HG03575 (cell line): ENCODE measurements at regions not wholly inside any gene's neighbourhood (a gene's known extent, or its start where the extent isn't known, plus 50 kb on each side); places are given as distances from the start of the nearest gene placed in this dataset.
"Not testable (repeated sequence)": the region's sequence is repeated elsewhere in the genome, so short reads cannot be mapped to it uniquely, and the experiment has no call there.

Source experiments
- ATAC-seq: cut with Tn5 transposase; IDR thresholded peaks from one replicate; pipeline ENCODE4 v1.9.1; 2021; ENCODE audit not compliant: unreplicated experiment, insufficient number of reproducible peaks, low FRiP score; ENCODE audit errors: extremely low read depth

GRCh38 chr6:86756640-86757229, 180.6 kb upstream of the HTR1E start:
- ATAC-seq: no peak

DNA sequence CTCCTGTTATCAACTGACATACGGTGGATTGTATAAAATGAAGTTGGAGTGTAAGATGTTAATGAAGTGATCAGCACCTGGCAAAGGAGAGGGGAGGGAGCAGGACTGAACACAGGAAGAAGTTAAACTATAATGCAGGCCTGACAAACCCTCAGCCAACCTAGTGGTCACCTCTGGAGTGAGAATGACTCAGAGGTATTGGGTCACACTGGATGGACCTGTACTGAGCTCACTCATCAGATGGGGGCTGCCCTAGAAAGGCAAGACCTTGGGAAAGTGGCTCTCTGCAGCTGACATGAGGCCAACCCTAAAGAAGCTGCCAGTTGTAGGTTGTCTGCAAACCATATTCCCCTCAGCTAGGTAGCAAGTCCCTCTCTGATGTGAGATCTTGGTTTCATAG, 193.3 kb upstream of the HTR1E start:
- no peak for ATAC-seq

DNA sequence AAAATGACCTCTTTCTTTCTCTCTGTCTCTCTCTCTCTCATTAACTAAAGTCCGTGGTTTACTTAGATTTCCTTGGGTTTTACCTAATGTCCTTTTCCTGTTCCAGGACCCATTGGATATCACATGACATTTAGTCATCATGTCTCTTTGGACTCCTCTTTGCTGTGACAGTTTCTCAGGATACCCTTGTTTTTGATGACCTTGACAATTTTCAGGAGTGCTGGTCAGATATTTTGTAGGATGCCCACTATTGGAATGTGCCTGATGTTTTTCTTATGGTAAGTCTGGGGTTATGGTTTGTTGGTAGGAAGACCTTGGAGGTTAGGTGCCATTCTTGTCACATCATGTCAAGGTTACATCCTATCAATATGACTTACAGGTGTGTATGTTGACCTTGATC, 199.2 kb upstream of the HTR1E start:
- ATAC-seq: no peak

GRCh38 chr6:86731631-86732030, 205.7 kb upstream of the HTR1E start:
- ATAC-seq: not testable (repeated sequence)

DNA sequence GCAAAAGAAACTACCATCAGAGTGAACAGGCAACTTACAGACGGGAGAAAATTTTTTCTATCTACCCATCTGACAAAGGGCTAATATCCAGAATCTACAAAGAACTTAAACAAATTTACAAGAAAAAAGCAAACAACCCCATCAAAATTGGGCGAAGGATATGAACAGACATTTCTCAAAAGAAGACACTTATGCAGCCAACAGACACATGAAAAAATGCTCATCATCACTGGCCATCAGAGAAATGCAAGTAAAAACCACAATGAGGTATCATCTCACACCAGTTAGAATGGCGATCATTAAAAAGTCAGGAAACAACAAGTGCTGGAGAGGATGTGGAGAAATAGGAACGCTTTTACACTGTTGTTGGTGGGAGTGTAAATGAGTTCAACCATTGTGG, 206.6 kb upstream of the HTR1E start:
- ATAC-seq: not testable (repeated sequence)

GRCh38 chr6:86730216-86730615, 207.1 kb upstream of the HTR1E start:
- ATAC-seq: no peak

GRCh38 chr6:86728976-86729375, 208.4 kb upstream of the HTR1E start:
- no peak for ATAC-seq

- no peak for ATAC-seq
These were observed 212.6 kb upstream of the HTR1E start for GRCh38 chr6:86724695-86725094.

DNA sequence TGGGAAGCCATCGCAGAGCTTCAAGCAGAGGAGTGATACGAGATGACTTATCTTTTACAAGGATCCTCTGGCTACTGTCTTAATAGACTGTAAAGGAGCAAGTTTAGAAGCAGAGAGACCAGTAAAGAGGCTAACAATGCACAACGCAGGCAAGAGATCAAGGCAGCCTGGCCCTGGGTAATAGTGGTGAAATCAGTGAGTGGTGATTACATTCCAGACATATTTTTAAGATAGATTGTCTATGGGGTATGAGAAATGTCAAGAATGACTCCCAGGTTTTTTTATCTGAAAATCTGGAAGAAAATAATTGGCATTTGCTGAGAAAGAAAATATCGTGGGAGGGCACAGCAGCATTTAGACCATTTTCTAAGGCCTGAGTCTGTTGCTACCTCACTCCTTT, 213.6 kb upstream of the HTR1E start:
- no peak for ATAC-seq

DNA sequence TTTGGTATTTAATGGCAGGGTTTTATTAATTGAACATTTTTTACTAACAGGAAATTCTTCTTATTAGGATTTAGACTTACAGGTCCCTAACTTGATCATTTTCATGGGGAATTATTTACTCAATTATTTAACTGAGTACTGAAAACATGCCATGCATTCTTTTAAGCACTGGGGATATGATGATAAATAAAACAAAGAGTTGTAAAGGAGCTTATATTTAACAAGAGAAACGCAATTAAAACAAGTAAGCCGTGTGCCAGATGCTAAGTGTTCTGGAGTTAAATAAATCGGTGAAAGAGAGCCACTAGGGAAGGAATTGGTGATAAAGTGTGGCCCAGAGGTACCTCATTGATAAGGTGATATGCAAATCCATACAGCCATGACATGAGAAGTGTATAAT, 214.2 kb upstream of the HTR1E start:
- ATAC-seq: no peak

- ATAC-seq: no peak
These were observed 215.2 kb upstream of the HTR1E start for GRCh38 chr6:86722131-86722530.

- ATAC-seq: no peak
These were observed 221.7 kb upstream of the HTR1E start for GRCh38 chr6:86715676-86716075.

- ATAC-seq: no peak
These were observed 225.3 kb upstream of the HTR1E start for GRCh38 chr6:86712039-86712438.

- ATAC-seq: no peak
These were observed 229.7 kb upstream of the HTR1E start for GRCh38 chr6:86707545-86708120.

DNA sequence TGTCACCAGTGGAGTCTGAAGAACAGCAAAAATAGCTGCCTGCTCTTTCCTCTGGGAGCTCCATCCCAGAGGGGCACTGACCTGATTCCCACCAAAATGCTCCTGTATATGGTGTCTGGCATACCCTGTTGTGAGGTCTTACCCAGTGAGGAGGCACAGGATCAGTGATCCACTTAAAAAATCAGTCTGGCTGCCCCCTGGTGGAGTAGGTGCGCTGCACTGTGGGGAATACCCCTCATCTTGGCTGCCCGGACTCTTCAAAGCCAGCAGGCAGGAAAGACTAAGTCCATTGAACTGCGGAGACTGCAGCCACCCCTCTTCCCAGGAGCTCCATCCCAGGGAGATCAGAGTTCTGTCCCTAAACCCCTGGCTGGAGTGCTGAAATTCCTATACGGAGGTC, 230.9 kb upstream of the HTR1E start:
- ATAC-seq: no peak

DNA sequence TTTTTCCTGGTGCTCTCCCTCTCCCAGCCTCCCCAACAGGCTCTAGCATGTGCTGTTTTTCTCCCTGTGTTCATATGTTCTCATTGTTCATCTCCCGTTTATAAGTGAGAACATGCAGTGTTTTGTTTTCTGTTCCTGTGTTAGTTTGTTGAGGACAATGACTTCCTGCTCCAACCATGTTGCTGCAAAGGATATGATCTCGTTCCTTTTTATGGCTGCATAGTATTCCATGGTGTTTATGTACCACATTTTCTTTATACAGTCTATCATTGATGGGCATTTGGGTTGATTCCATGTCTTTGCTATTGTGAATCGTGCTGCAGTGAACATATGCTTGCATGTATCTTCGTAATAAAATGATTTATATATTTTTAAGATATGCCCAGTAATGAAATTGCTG, 236.1 kb upstream of the HTR1E start:
- ATAC-seq: not testable (repeated sequence)

- ATAC-seq: no peak
These were observed 250.8 kb upstream of the HTR1E start for GRCh38 chr6:86686496-86686895.

DNA sequence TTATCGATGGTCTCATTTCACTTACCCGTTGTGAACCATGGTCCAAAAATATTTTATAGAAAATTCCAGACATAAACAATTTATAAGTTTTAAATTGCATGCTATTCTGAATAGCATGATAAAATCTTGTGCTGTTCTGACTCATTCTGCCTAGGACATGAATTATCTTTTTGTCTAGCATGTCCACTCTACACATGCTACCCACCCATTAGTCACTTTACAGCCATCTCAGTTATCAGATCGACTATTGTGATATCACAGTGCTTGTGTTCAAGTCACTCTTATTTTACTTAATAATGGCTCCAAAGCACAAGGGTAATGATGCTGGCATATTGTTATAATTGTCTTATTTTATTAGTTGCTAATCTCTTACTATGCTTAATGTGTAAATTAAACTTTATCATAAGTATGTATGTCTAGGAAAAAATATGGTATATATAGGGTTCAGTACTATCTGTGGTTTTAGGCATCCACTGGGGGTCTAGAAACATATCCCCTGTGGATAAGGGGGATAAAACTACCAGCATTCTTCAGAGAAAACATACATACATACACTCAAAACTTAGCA, 252.0 kb upstream of the HTR1E start:
- no peak for ATAC-seq

DNA sequence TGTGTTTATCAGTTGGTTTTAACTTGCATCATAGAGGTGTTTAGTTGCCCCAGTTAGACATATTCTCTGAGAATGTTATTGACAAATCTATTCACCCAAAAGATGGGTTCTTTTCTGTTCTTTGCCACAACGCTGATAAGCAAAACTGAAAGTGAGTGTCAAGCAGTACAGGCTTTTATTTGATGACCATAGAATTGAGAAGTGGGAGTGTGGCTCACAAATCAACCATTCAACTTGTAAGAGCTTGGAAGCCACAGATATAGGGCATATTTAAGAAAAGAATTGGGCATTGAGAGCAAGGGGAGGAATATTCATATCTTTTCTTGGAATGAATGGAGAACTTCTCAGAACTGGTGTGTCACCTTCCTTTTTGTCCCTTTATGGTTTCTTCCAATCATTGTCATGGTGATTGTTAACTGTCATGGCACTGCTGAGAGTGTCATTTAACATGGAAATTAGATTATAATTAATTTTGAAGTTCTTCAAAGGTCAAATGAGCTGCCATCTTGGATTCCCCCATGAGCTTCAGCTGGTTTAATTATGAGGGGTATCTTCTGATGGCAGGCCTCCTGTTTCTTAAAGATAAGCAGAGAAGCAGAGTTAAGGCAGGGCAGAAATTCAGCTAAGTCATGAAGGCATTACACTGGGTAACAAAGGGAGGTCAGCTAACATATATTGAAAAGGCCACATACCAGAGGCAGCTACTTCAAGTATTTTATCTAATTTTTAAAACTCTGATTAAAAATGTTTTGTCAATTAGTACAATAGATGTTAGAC, 254.0 kb upstream of the HTR1E start:
- no peak for ATAC-seq

GRCh38 chr6:86682297-86682696, 255.0 kb upstream of the HTR1E start:
- ATAC-seq: no peak
